ENCODE measurements at regions not wholly inside any gene's neighbourhood (a gene's known extent, or its start where the extent isn't known, plus 50 kb on each side); places are given as distances from the start of the nearest gene placed in this dataset.

DNA sequence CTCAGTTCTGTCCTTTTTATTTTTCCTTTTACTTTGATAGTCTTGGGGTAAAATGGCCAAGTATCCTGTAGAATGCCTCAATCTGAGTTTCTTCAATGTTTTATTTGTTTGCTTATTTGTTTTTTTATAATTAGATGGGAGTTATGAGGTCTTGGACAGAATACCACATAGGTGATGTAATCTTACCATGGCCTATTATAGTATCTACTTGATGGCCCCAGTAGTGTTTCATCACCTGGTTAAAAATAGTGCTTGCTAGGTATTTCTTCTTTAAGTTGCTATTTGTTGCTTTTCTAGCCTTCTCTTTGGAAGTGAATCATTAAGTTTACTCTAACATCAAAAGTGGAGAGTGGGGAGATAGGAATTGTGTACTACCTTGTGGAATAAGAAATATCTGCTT is 1020.0 kb upstream of the KCND2 start:
- H3K9me3 ChIP-seq (ENCODE audit: control insufficient read depth, low read length), result no peaks in the 10 kb centered on the region
- Mint-ChIP-seq H3K36me3 (ENCODE audit: low read depth) (no peaks in the 10 kb centered on the region), H3K4me1 (no peaks in the 10 kb centered on the region), H3K27ac (no peak overlapping the region), H3K9me3 (no peaks in the 10 kb centered on the region), H3K4me3 (no peak overlapping the region), H3K27me3 (ENCODE audit: insufficient read depth) (no peaks in the 10 kb centered on the region)
- H3K27me3 ChIP-seq (ENCODE audit: control insufficient read depth, insufficient read depth, low read length, poor library complexity, severe bottlenecking), result no peaks in the 10 kb centered on the region
- H3K4me3 ChIP-seq (ENCODE audit: low read length), result no peak overlapping the region
- no peaks in the 10 kb centered on the region for H3K4me1 ChIP-seq (ENCODE audit: control insufficient read depth, insufficient read depth, low read length)
- no peaks in the 10 kb centered on the region for H3K36me3 ChIP-seq (ENCODE audit: control insufficient read depth, insufficient read depth, low read length)
- no peak overlapping the region for H3K27ac ChIP-seq (ENCODE audit: low read depth, low read length)
- no peak for TF ChIP-seq CTCF (conservative IDR thresholded peaks at IDR 0.05)
- H3K9ac ChIP-seq (ENCODE audit: extremely low read depth, low read length, poor library complexity, severe bottlenecking), result no peak overlapping the region
- DNase-seq, result no peak

DNA sequence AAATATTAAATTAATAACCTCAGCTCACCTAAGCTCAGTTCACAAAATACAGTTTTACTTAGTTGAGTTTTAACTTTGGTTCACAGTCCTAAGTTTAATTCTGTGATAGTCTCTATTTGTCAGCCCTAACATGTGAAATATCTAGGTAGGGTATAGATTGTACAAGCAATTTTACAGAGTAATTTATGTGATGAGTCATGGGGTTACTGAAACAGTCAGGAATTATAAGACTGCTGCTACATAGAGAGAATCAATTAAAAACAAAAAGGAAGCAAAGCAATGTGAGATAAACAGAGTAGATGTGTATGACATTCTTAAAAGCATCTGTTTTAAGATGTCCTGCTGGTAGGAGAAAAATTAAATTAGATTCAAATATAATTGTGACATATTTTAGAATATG is 1018.2 kb upstream of the KCND2 start:
- H3K4me3 ChIP-seq (ENCODE audit: low read length), result no peak overlapping the region
- no peaks in the 10 kb centered on the region for H3K36me3 Mint-ChIP-seq (ENCODE audit: low read depth)
- no peaks in the 10 kb centered on the region for H3K36me3 ChIP-seq (ENCODE audit: control insufficient read depth, insufficient read depth, low read length)
- H3K9me3 ChIP-seq (ENCODE audit: control insufficient read depth, low read length), result no peaks in the 10 kb centered on the region
- H3K27ac Mint-ChIP-seq, result no peak overlapping the region
- no peak for DNase-seq
- no peaks in the 10 kb centered on the region for H3K27me3 Mint-ChIP-seq (ENCODE audit: insufficient read depth)
- TF ChIP-seq CTCF (conservative IDR thresholded peaks at IDR 0.05), result no peak
- no peak overlapping the region for H3K9ac ChIP-seq (ENCODE audit: extremely low read depth, low read length, poor library complexity, severe bottlenecking)
- H3K4me1 ChIP-seq (ENCODE audit: control insufficient read depth, insufficient read depth, low read length), result no peaks in the 10 kb centered on the region
- H3K4me1 Mint-ChIP-seq, result no peaks in the 10 kb centered on the region
- no peak overlapping the region for H3K4me3 Mint-ChIP-seq
- H3K27me3 ChIP-seq (ENCODE audit: control insufficient read depth, insufficient read depth, low read length, poor library complexity, severe bottlenecking), result no peaks in the 10 kb centered on the region
- H3K9me3 Mint-ChIP-seq, result no peaks in the 10 kb centered on the region
- no peak overlapping the region for H3K27ac ChIP-seq (ENCODE audit: low read depth, low read length)

GRCh38 chr7:119256001-119256400 is 1017.0 kb upstream of the KCND2 start:
- H3K9me3 ChIP-seq (ENCODE audit: control insufficient read depth, low read length), result no peaks in the 10 kb centered on the region
- no peaks in the 10 kb centered on the region for H3K27me3 Mint-ChIP-seq (ENCODE audit: insufficient read depth)
- no peaks in the 10 kb centered on the region for H3K27me3 ChIP-seq (ENCODE audit: control insufficient read depth, insufficient read depth, low read length, poor library complexity, severe bottlenecking)
- no peak overlapping the region for H3K27ac ChIP-seq (ENCODE audit: low read depth, low read length)
- H3K4me1 Mint-ChIP-seq, result no peaks in the 10 kb centered on the region
- no peak for TF ChIP-seq CTCF (conservative IDR thresholded peaks at IDR 0.05)
- no peaks in the 10 kb centered on the region for H3K9me3 Mint-ChIP-seq
- H3K4me3 Mint-ChIP-seq, result no peak overlapping the region
- H3K27ac Mint-ChIP-seq, result no peak overlapping the region
- no peak overlapping the region for H3K9ac ChIP-seq (ENCODE audit: extremely low read depth, low read length, poor library complexity, severe bottlenecking)
- no peak overlapping the region for H3K4me3 ChIP-seq (ENCODE audit: low read length)
- H3K4me1 ChIP-seq (ENCODE audit: control insufficient read depth, insufficient read depth, low read length), result no peaks in the 10 kb centered on the region
- H3K36me3 Mint-ChIP-seq (ENCODE audit: low read depth), result no peaks in the 10 kb centered on the region
- DNase-seq, result no peak
- no peaks in the 10 kb centered on the region for H3K36me3 ChIP-seq (ENCODE audit: control insufficient read depth, insufficient read depth, low read length)

Data from endodermal cell (in vitro differentiated cells).